Uterus (tissue), 3 donors: ENCODE measurements at regions not wholly inside any gene's neighbourhood (a gene's known extent, or its start where the extent isn't known, plus 50 kb on each side); places are given as distances from the start of the nearest gene placed in this dataset.

Source experiments
- DNase-seq, 2 donors: peaks; one replicate each; pipeline ENCODE4 v3.0.0-alpha.2; 2019 to 2020
- H3K27ac ChIP-seq, 2 donors: fragments of 200-600 bp; sonication (generic); 1 replicate in 1 of 2; 2 replicates in 1 of 2; pipeline ENCODE4 v1.5.1; 2016 to 2018
- H3K27me3 ChIP-seq, 2 donors: fragments of 200-600 bp; sonication (generic); one replicate each; pipeline ENCODE4 v1.5.1; 2018 to 2019; ENCODE audit warnings: control low read depth in 1 of 2
- H3K36me3 ChIP-seq, 2 donors: fragments of 200-600 bp; sonication (generic); one replicate each; pipeline ENCODE4 v1.5.1; 2019; ENCODE audit warnings: control low read depth in 1 of 2
- H3K4me1 ChIP-seq, 2 donors: fragments of 200-600 bp; sonication (generic); one replicate each; pipeline ENCODE4 v1.5.1; 2018 to 2019; ENCODE audit warnings: control low read depth in 1 of 2
- H3K4me3 ChIP-seq, 2 donors: fragments of 200-600 bp; sonication (generic); 1 replicate in 1 of 2; 2 replicates in 1 of 2; pipeline ENCODE4 v1.5.1; 2018 to 2019; ENCODE audit warnings: mild to moderate bottlenecking in 1 of 2
- H3K9me3 ChIP-seq, 2 donors: fragments of 200-600 bp; sonication (generic); one replicate each; pipeline ENCODE4 v1.5.1; 2019; ENCODE audit warnings: control low read depth in 1 of 2
- POLR2A ChIP-seq, 2 donors: fragments of 450-650 bp; IDR thresholded peaks; one replicate each; pipeline ENCODE4 v1.6.1; 2016; ENCODE audit warnings: antibody characterized with exemption in 2 of 2, mild to moderate bottlenecking in 1 of 2, moderate library complexity in 1 of 2
- intact Hi-C: fragments of 100-400 bp; cut with DNase I; formaldehyde crosslinking; loops from one replicate; pipeline ENCODE4 v1.15.1; 2023; ENCODE audit warnings: low total_unique reads
- TF ChIP-seq, protein P1 (sequence below), 4 experiments: fragments of 200-600 bp in 2 of 4; fragments of 450-650 bp in 2 of 4; sonication (generic) in 2 of 4; IDR thresholded peaks; one replicate each; pipeline ENCODE4 v1.5.1; 2016 to 2019; ENCODE audit warnings: antibody characterized with exemption in 4 of 4, mild to moderate bottlenecking in 2 of 4, moderate library complexity in 1 of 4
- donor health status: DM: yes; HTN: yes; CAD: no.

DNA sequence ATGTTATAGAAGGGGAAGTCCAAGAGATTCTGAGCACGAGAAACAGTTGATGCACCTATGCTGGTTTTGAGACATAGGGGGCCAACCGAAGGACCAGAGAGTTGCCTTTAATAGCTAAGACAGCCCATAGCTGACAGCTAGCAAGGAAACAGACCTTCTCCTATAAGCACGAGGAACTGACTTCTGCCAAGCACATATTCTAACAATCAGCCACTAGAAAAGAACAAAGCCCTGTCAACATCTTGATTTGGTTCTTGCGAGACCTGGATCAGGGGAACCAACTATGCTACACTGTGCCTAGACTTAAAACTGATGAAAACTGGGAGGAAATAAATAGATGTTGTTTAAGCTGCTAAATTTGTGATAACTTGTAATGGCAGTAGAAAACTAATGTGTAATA lies 785.6 kb downstream of the TMTC2 start:
- Histone ChIP-seq H3K27me3 (no peaks in the 10 kb centered on the region), H3K9me3 (no peaks in the 10 kb centered on the region), H3K36me3 (no peaks in the 10 kb centered on the region), H3K4me1 (no peaks in the 10 kb centered on the region), H3K27ac (no peak overlapping the region), H3K4me3 (no peak overlapping the region)
- intact Hi-C loops, result no loop called here
- TF ChIP-seq, protein P1, sequence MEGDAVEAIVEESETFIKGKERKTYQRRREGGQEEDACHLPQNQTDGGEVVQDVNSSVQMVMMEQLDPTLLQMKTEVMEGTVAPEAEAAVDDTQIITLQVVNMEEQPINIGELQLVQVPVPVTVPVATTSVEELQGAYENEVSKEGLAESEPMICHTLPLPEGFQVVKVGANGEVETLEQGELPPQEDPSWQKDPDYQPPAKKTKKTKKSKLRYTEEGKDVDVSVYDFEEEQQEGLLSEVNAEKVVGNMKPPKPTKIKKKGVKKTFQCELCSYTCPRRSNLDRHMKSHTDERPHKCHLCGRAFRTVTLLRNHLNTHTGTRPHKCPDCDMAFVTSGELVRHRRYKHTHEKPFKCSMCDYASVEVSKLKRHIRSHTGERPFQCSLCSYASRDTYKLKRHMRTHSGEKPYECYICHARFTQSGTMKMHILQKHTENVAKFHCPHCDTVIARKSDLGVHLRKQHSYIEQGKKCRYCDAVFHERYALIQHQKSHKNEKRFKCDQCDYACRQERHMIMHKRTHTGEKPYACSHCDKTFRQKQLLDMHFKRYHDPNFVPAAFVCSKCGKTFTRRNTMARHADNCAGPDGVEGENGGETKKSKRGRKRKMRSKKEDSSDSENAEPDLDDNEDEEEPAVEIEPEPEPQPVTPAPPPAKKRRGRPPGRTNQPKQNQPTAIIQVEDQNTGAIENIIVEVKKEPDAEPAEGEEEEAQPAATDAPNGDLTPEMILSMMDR (IDR thresholded peaks at IDR 0.05), result no peak
- no peak for TF ChIP-seq POLR2A (IDR thresholded peaks at IDR 0.05)
- DNase-seq, result no peak

- Histone ChIP-seq H3K4me3 (no peak overlapping the region), H3K4me1 (no peaks in the 10 kb centered on the region), H3K27me3 (no peaks in the 10 kb centered on the region), H3K27ac (no peak overlapping the region), H3K9me3 (no peaks in the 10 kb centered on the region), H3K36me3 (no peaks in the 10 kb centered on the region)
- TF ChIP-seq, protein P1 (IDR thresholded peaks at IDR 0.05), result no peak
- no peak for TF ChIP-seq POLR2A (IDR thresholded peaks at IDR 0.05)
- intact Hi-C loops, result no loop called here
- DNase-seq, result no peak
These were observed 784.6 kb downstream of the TMTC2 start for GRCh38 chr12:83471341-83471740.

GRCh38 chr12:83470749-83471148 lies 784.0 kb downstream of the TMTC2 start:
- intact Hi-C loops, result no loop called here
- H3K36me3 ChIP-seq, result no peaks in the 10 kb centered on the region
- DNase-seq, result no peak
- no peak overlapping the region for H3K4me3 ChIP-seq
- no peaks in the 10 kb centered on the region for H3K9me3 ChIP-seq
- TF ChIP-seq POLR2A (IDR thresholded peaks at IDR 0.05), result no peak
- TF ChIP-seq, protein P1 (IDR thresholded peaks at IDR 0.05), result no peak
- no peak overlapping the region for H3K27ac ChIP-seq
- no peaks in the 10 kb centered on the region for H3K4me1 ChIP-seq
- H3K27me3 ChIP-seq, result no peaks in the 10 kb centered on the region

DNA sequence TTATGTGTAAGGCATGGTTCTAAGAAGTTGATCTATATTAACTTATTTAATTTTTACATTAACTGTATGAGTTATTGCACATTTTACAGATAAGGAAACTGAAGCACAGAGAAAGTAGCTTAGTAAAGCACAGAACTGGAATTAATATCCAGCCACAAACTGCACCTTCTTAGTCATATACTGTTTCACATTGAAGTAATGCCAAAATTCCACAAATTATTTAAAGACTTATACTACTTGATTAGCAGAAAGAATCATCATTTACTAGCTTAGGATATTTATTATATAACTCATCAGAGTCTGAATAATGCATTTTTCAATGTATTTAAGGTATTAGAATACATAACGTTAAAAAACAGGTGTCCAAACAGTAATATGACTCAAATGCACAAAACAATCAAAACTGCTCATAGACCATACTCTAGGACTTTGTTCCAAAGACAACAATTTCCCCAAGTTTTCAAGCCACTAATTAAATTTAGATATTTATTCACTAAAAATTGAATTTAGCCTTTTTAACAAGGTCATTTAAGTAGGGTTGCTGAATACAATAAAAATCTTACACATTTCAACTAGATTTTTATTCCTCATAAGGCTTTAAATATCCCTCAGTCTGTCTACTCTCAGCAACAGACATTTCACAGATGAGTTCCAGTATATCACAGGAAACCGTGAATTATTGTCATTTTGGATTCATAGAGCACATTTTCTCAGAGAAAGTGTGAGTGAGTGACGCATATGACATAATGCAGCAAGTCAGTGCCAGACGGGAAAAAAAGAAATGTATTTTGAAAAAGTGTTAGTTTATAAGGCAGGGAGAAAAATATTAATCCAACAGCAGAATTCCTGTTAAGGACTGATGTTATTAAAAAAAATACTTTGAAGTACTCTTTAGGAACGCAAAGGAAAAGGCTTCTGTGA lies 782.5 kb downstream of the TMTC2 start:
- Histone ChIP-seq H3K4me1 (no peaks in the 10 kb centered on the region), H3K27me3 (no peaks in the 10 kb centered on the region), H3K4me3 (no peak overlapping the region), H3K36me3 (no peaks in the 10 kb centered on the region), H3K9me3 (no peaks in the 10 kb centered on the region), H3K27ac (no peak overlapping the region)
- intact Hi-C loops, result no loop called here
- no peak for DNase-seq
- TF ChIP-seq, protein P1 (IDR thresholded peaks at IDR 0.05), result no peak
- no peak for TF ChIP-seq POLR2A (IDR thresholded peaks at IDR 0.05)

- no peaks in the 10 kb centered on the region for H3K4me1 ChIP-seq
- intact Hi-C loops, result no loop called here
- no peak overlapping the region for H3K4me3 ChIP-seq
- no peaks in the 10 kb centered on the region for H3K9me3 ChIP-seq
- H3K36me3 ChIP-seq, result no peaks in the 10 kb centered on the region
- DNase-seq, result no peak
- H3K27me3 ChIP-seq, result no peaks in the 10 kb centered on the region
- TF ChIP-seq, protein P1 (IDR thresholded peaks at IDR 0.05), result no peak
- no peak for TF ChIP-seq POLR2A (IDR thresholded peaks at IDR 0.05)
- no peak overlapping the region for H3K27ac ChIP-seq
These were observed 778.9 kb downstream of the TMTC2 start for GRCh38 chr12:83465632-83466031.
